ENCODE measurements at regions not wholly inside any gene's neighbourhood (a gene's known extent, or its start where the extent isn't known, plus 50 kb on each side); places are given as distances from the start of the nearest gene placed in this dataset.

GRCh38 chr20:40808936-40809335 lies 119.9 kb upstream of the MAFB start:
- DNase-seq = no peak

GRCh38 chr20:40809361-40809760 lies 120.3 kb upstream of the MAFB start:
- no peak for DNase-seq

- no peak for DNase-seq
Measured at GRCh38 chr20:40810332-40811000, 121.4 kb upstream of the MAFB start.

- DNase-seq = no peak
Measured at GRCh38 chr20:40811004-40811403, 122.0 kb upstream of the MAFB start.

- DNase-seq = no peak
Measured at GRCh38 chr20:40811660-40812414, 122.8 kb upstream of the MAFB start.

- no peak for DNase-seq
Measured at GRCh38 chr20:40812415-40812925, 123.4 kb upstream of the MAFB start.

- no peak for DNase-seq
Measured at GRCh38 chr20:40813029-40813431, 124.0 kb upstream of the MAFB start.

- no peak for DNase-seq
Measured at GRCh38 chr20:40813708-40814630, 124.9 kb upstream of the MAFB start.

GRCh38 chr20:40814631-40814960 lies 125.6 kb upstream of the MAFB start:
- DNase-seq = no peak

- DNase-seq = no peak
Measured at GRCh38 chr20:40815156-40816038, 126.4 kb upstream of the MAFB start.

- no peak for DNase-seq
Measured at GRCh38 chr20:40816039-40816352, 127.0 kb upstream of the MAFB start.

- no peak for DNase-seq
Measured at GRCh38 chr20:40821429-40821828, 132.4 kb upstream of the MAFB start.

GRCh38 chr20:40826699-40827098 lies 137.7 kb upstream of the MAFB start:
- no peak for DNase-seq

GRCh38 chr20:40835321-40835720 lies 146.3 kb upstream of the MAFB start:
- DNase-seq = no peak

GRCh38 chr20:40838509-40838908 lies 149.5 kb upstream of the MAFB start:
- DNase-seq = no peak

- DNase-seq = no peak
Measured at GRCh38 chr20:40843251-40843650, 154.2 kb upstream of the MAFB start.

GRCh38 chr20:40844332-40844731 lies 155.3 kb upstream of the MAFB start:
- no peak for DNase-seq

GRCh38 chr20:40848096-40848495 lies 159.1 kb upstream of the MAFB start:
- DNase-seq = no peak

- DNase-seq = no peak
Measured at GRCh38 chr20:40848526-40848925, 159.5 kb upstream of the MAFB start.

- no peak for DNase-seq
Measured at GRCh38 chr20:40849456-40849855, 160.4 kb upstream of the MAFB start.

GRCh38 chr20:40851051-40851450 lies 162.0 kb upstream of the MAFB start:
- DNase-seq = no peak

- no peak for DNase-seq
Measured at GRCh38 chr20:40855269-40855668, 166.2 kb upstream of the MAFB start.

- DNase-seq = no peak
Measured at GRCh38 chr20:40856653-40857052, 167.6 kb upstream of the MAFB start.

Data from NCI-H2029 treated with DMSO at 0.1 percent for 48 hours (cell line).